ENCODE measurements at regions not wholly inside any gene's neighbourhood (a gene's known extent, or its start where the extent isn't known, plus 50 kb on each side); places are given as distances from the start of the nearest gene placed in this dataset.

DNA sequence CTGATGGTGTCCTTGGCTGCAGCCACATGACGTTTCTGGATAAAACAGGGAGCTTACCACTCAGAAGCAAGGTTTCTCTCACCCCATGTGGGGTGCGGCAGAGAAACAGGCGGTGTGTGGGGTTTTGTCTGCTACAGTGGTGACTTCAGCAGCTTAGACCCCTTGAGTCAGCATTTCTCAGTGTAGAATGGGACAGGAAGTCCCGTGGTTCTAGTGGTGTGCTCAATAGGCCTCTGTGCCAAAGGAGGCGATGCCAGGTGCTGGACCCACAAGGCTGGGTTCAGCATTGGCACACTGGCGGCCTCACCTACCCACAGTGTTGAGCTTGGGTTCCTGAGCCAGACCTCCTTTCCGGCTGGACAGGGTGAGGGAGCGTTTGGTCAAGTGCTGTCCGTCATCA lies 125.2 kb upstream of the SMIM23 start:
- H3K36me3 ChIP-seq (ENCODE audit: control insufficient read depth, insufficient read depth, low read length) = no peaks in the 10 kb centered on the region
- H3K27me3 ChIP-seq (ENCODE audit: control insufficient read depth, insufficient read depth, low read length) = no peaks in the 10 kb centered on the region
- no peak for TF ChIP-seq CTCF (IDR thresholded peaks at IDR 0.05; ENCODE audit: insufficient read depth, low read length, poor library complexity, severe bottlenecking)
- no peak overlapping the region for H3K4me3 ChIP-seq (ENCODE audit: low read depth, low read length)
- no peak for DNase-seq (ENCODE audit: low read depth)

DNA sequence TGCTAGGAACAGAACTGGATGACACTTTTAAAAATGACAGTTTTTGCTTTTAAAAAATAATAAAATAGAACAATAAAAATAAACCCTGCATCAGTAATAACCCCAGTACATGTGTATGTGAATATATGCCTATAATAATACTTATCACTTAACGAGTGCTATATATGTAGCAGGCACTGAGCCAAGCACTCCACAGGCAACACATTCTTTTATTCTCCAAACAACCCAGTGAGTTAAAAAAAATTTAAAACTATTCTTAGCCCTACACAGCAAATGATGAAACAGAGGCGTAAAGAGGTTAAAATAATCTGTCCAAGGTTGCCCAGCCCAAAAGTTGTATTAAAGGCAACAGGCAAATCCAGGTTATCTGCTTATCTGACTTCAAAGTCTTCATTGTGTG lies 124.5 kb upstream of the SMIM23 start:
- H3K27me3 ChIP-seq (ENCODE audit: control insufficient read depth, insufficient read depth, low read length) = no peaks in the 10 kb centered on the region
- no peak for DNase-seq (ENCODE audit: low read depth)
- TF ChIP-seq CTCF (IDR thresholded peaks at IDR 0.05; ENCODE audit: insufficient read depth, low read length, poor library complexity, severe bottlenecking) = no peak
- H3K4me3 ChIP-seq (ENCODE audit: low read depth, low read length) = no peak overlapping the region
- no peaks in the 10 kb centered on the region for H3K36me3 ChIP-seq (ENCODE audit: control insufficient read depth, insufficient read depth, low read length)

DNA sequence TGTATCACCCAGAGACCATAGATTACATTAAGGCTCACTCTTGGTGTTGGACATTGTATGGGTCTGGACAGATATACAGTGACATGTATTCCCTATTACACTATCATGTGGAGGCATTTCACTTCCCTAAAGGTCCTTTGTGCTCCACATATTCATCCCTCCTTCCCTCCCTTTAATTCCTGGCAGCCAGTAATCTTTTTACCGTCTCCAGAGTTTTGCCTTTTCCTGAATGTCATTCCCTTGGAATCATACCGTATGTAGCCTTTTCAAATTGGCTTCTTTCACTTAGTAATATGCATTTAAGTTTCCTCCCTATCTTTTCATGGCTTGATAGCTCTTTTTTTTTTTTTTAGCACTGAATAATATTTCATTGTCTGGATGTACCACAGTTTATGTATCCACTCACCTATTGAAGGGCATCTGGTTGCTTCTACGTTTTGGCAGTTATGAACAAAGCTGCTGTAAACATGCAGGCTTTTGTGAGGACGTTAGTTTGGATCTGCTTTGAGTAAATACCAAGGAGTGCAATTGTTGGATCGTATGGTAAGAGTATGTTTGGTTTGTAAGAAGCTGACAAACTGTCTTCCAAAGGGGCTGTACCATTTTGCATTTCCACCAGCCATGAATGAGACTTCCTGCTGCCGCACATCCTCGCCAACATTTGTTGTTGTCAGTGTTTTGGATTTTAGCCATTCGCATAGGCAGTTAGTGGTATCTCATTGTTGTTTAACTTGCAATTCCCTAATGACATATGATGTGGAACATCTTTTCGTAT lies 122.1 kb upstream of the SMIM23 start:
- DNase-seq (ENCODE audit: low read depth) = no peak
- Histone ChIP-seq H3K36me3 (ENCODE audit: control insufficient read depth, insufficient read depth, low read length) (no peaks in the 10 kb centered on the region), H3K27me3 (ENCODE audit: control insufficient read depth, insufficient read depth, low read length) (no peaks in the 10 kb centered on the region), H3K4me3 (ENCODE audit: low read depth, low read length) (no peak overlapping the region)
- no peak for TF ChIP-seq CTCF (IDR thresholded peaks at IDR 0.05; ENCODE audit: insufficient read depth, low read length, poor library complexity, severe bottlenecking)

DNA sequence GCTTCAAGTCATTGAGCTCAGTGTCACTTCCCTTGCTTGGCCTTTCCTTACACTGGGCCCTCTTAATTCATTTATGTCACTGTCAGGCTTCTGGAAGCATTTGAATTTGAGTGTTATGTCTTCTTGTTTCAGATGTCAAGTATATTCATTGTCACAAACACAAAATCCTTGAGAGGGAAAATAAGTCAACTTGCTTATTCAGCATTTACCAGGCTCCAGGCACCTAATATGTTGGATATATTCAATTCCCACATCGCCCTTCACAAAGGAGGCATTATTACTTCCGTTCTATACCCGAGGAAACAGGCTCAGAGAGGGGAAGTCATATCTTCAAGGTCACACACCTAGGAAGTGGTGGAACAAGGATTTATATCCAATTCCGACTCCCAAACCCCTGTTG lies 121.1 kb upstream of the SMIM23 start:
- no peak for DNase-seq (ENCODE audit: low read depth)
- H3K27me3 ChIP-seq (ENCODE audit: control insufficient read depth, insufficient read depth, low read length) = no peaks in the 10 kb centered on the region
- H3K4me3 ChIP-seq (ENCODE audit: low read depth, low read length) = no peak overlapping the region
- TF ChIP-seq CTCF (IDR thresholded peaks at IDR 0.05; ENCODE audit: insufficient read depth, low read length, poor library complexity, severe bottlenecking) = no peak
- H3K36me3 ChIP-seq (ENCODE audit: control insufficient read depth, insufficient read depth, low read length) = no peaks in the 10 kb centered on the region

- no peak overlapping the region for H3K4me3 ChIP-seq (ENCODE audit: low read depth, low read length)
- H3K27me3 ChIP-seq (ENCODE audit: control insufficient read depth, insufficient read depth, low read length) = no peaks in the 10 kb centered on the region
- TF ChIP-seq CTCF (IDR thresholded peaks at IDR 0.05; ENCODE audit: insufficient read depth, low read length, poor library complexity, severe bottlenecking) = no peak
Observed at GRCh38 chr5:171666815-171667214, 118.8 kb upstream of the SMIM23 start.

More at GRCh38 chr5:171666815-171667214, 118.8 kb upstream of the SMIM23 start:
- no peaks in the 10 kb centered on the region for H3K36me3 ChIP-seq (ENCODE audit: control insufficient read depth, insufficient read depth, low read length)
- DNase-seq (ENCODE audit: low read depth) = no peak
